ENCODE measurements at regions not wholly inside any gene's neighbourhood (a gene's known extent, or its start where the extent isn't known, plus 50 kb on each side); places are given as distances from the start of the nearest gene placed in this dataset.

DNA sequence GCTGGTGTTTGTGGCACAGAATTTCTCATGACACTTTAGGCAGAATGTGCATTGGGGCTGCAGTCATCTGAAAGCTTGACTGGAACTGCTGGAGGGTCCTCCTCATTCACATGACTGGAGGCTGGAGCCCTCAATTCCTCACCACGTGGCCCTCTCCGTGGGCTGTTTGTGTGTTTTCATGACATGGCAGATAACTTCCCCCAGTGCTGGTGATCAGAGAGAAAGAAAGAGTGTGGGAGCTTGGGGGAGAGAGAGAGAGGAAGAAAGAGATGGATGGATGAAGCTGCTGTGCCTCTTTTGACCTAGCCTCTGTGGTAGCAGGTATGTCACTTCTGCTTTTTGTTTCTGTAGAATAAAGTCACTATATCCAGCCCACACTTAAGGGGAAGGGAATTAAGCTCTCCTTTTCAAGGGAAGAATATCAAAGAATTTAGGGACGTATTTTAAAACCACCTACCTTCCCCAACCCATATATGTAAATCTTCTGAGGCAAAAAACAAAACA, 169.6 kb upstream of the IL12A start:
- TF ChIP-seq, protein P1, sequence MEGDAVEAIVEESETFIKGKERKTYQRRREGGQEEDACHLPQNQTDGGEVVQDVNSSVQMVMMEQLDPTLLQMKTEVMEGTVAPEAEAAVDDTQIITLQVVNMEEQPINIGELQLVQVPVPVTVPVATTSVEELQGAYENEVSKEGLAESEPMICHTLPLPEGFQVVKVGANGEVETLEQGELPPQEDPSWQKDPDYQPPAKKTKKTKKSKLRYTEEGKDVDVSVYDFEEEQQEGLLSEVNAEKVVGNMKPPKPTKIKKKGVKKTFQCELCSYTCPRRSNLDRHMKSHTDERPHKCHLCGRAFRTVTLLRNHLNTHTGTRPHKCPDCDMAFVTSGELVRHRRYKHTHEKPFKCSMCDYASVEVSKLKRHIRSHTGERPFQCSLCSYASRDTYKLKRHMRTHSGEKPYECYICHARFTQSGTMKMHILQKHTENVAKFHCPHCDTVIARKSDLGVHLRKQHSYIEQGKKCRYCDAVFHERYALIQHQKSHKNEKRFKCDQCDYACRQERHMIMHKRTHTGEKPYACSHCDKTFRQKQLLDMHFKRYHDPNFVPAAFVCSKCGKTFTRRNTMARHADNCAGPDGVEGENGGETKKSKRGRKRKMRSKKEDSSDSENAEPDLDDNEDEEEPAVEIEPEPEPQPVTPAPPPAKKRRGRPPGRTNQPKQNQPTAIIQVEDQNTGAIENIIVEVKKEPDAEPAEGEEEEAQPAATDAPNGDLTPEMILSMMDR (IDR thresholded peaks at IDR 0.05) = no peak
- no peak for TF ChIP-seq POLR2A (IDR thresholded peaks at IDR 0.05)
